PFSK-1 (cell line): ENCODE measurements at regions not wholly inside any gene's neighbourhood (a gene's known extent, or its start where the extent isn't known, plus 50 kb on each side); places are given as distances from the start of the nearest gene placed in this dataset.

ENCODE experiments used
- FOXP2 ChIP-seq: optimal IDR thresholded peaks from 2 replicates; pipeline ENCODE3; 2011; ENCODE audit warnings: borderline replicate concordance, control low read depth, inconsistent platforms; ENCODE audit not compliant: insufficient read depth; ENCODE audit errors: extremely low read length, extremely low read depth
- POLR2AphosphoS5 ChIP-seq: IDR thresholded peaks from 2 replicates; pipeline ENCODE4 v1.6.1; 2012; ENCODE audit warnings: low read depth, mild to moderate bottlenecking, control low read depth, low read length, moderate library complexity
- SIN3A ChIP-seq: IDR thresholded peaks from 2 replicates; pipeline ENCODE4 v1.6.1; 2012; ENCODE audit warnings: mild to moderate bottlenecking, low read length, moderate library complexity, borderline replicate concordance; ENCODE audit not compliant: insufficient read depth
- TAF1 ChIP-seq: IDR thresholded peaks from 2 replicates; pipeline ENCODE4 v1.6.1; 2012; ENCODE audit warnings: low read length, control low read depth, borderline replicate concordance; ENCODE audit not compliant: insufficient read depth

DNA sequence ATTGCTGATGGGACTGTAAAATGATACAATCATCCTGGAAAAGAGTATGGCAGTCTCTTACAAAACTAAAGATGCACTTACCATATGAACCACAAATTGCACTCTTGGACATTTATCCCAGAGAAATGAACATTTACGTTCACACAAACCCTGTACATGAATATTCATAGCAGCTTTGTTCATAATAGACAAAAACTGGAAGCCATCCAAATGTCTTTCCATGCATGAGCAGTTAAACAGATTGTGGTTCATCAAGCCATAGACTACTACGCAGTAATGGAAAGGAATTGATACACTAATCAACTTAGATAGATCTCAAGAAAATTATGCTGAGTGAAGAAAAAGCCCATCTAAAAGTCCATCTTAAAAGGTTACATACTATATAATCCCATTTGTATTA, 156.1 kb upstream of the SLC39A10 start:
- no peak for TF ChIP-seq POLR2AphosphoS5
- no peak for TF ChIP-seq TAF1
- TF ChIP-seq SIN3A: no peak
- no peak for TF ChIP-seq FOXP2
